Right cardiac atrium (tissue), 5 donors: ENCODE measurements at regions not wholly inside any gene's neighbourhood (a gene's known extent, or its start where the extent isn't known, plus 50 kb on each side); places are given as distances from the start of the nearest gene placed in this dataset.
"Not testable (repeated sequence)": the region's sequence is repeated elsewhere in the genome, so short reads cannot be mapped to it uniquely, and the experiment has no call there.

Source experiments
- ATAC-seq, 2 donors: fragments of 200-7000 bp; cut with Tn5 transposase; one replicate each; pipeline versions ENCODE4 v1.8.0 to v1.9.1; 2020; ENCODE audit warnings: moderate library complexity in 2 of 2, mild to moderate bottlenecking in 1 of 2
- DNase-seq, 3 donors: peaks; one replicate each; pipeline ENCODE4 v3.0.0-alpha.2; 2020
- H3K27ac ChIP-seq: one replicate; pipeline ENCODE4 v1.5.1; 2013; ENCODE audit warnings: mild to moderate bottlenecking, low read length, control low read depth, moderate library complexity
- H3K27me3 ChIP-seq: one replicate; pipeline ENCODE4 v1.6.1; 2013; ENCODE audit not compliant: control insufficient read depth, insufficient read depth
- H3K4me1 ChIP-seq: one replicate; pipeline ENCODE4 v1.6.1; 2013; ENCODE audit warnings: low read length; ENCODE audit not compliant: control insufficient read depth, insufficient read depth
- H3K4me3 ChIP-seq: one replicate; pipeline ENCODE4 v1.5.1; 2013; ENCODE audit warnings: low read length, control low read depth
- H3K9me3 ChIP-seq: one replicate; pipeline ENCODE4 v1.6.1; 2013; ENCODE audit warnings: low read length; ENCODE audit not compliant: control insufficient read depth
- WGBS: extraction: QIAGEN DNeasy Blood & Tissue Kit; methylation state at CpG from one replicate; pipeline ENCODE4 v1.1.7; 2013; 5-methylcytosine and 5-hydroxymethylcytosine counted together
- intact Hi-C, 4 donors: fragments of 100-400 bp; cut with DNase I; formaldehyde crosslinking; loops; one replicate each; pipeline versions ENCODE4 v1.11.0 to v1.14.0; 2022 to 2023
- donor health status: healthy with polysubstance abuse.
- donor health status: DM: no; HTN: yes; CAD: no.
- donor health status: DM: no; HTN: no; CAD: no.
- donor health status: DM: no; HTN: yes; CAD: no; lungs with severe emphysema.
- donor health status: DM: yes; HTN: yes; CAD: no.

GRCh38 chr13:67557118-67557517 lies 327.0 kb upstream of the PCDH9 start:
- no peaks in the 10 kb centered on the region for H3K4me1 ChIP-seq
- WGBS: 41% methylated on average over 1 of the region's 1 CpG
- no peak for DNase-seq
- H3K27ac ChIP-seq: no peak overlapping the region
- H3K9me3 ChIP-seq: no peaks in the 10 kb centered on the region
- H3K27me3 ChIP-seq: no peaks in the 10 kb centered on the region
- no peak for ATAC-seq
- H3K4me3 ChIP-seq: no peak overlapping the region
- intact Hi-C loops: no loop called here

GRCh38 chr13:67554746-67555452 lies 324.8 kb upstream of the PCDH9 start:
- 73% methylated on average over 6 of the region's 6 CpGs for WGBS
- intact Hi-C loops: no loop called here

GRCh38 chr13:67554286-67554685 lies 324.1 kb upstream of the PCDH9 start:
- DNase-seq (no peak), ATAC-seq (no peak)
- H3K9me3 ChIP-seq: no peaks in the 10 kb centered on the region
- H3K27ac ChIP-seq: no peak overlapping the region
- no peaks in the 10 kb centered on the region for H3K4me1 ChIP-seq
- intact Hi-C loops: no loop called here
- H3K4me3 ChIP-seq: no peak overlapping the region
- no peaks in the 10 kb centered on the region for H3K27me3 ChIP-seq

More at GRCh38 chr13:67554746-67555452, 324.8 kb upstream of the PCDH9 start:
- H3K4me1 ChIP-seq: no peaks in the 10 kb centered on the region
- no peak overlapping the region for H3K27ac ChIP-seq
- DNase-seq (no peak), ATAC-seq (no peak)
- no peaks in the 10 kb centered on the region for H3K9me3 ChIP-seq
- H3K27me3 ChIP-seq: no peaks in the 10 kb centered on the region
- H3K4me3 ChIP-seq: no peak overlapping the region

GRCh38 chr13:67549331-67549730 lies 319.2 kb upstream of the PCDH9 start:
- intact Hi-C loops: no loop called here
- ATAC-seq: no peak
- H3K27me3 ChIP-seq: no peaks in the 10 kb centered on the region

GRCh38 chr13:67538906-67539305 lies 308.8 kb upstream of the PCDH9 start:
- ATAC-seq (no peak), DNase-seq (no peak)
- H3K27ac ChIP-seq: no peak overlapping the region
- H3K4me1 ChIP-seq: no peaks in the 10 kb centered on the region
- H3K27me3 ChIP-seq: no peaks in the 10 kb centered on the region
- H3K4me3 ChIP-seq: no peak overlapping the region
- intact Hi-C loops: no loop called here
- H3K9me3 ChIP-seq: no peaks in the 10 kb centered on the region
- WGBS: 72% methylated on average over 1 of the region's 1 CpG

More at GRCh38 chr13:67549331-67549730, 319.2 kb upstream of the PCDH9 start:
- no peak overlapping the region for H3K4me3 ChIP-seq
- H3K9me3 ChIP-seq: no peaks in the 10 kb centered on the region
- no peak for DNase-seq
- H3K4me1 ChIP-seq: no peaks in the 10 kb centered on the region
- WGBS: 94% methylated on average over 4 of the region's 4 CpGs
- H3K27ac ChIP-seq: no peak overlapping the region

- DNase-seq: no peak
- no peaks in the 10 kb centered on the region for H3K27me3 ChIP-seq
- no peaks in the 10 kb centered on the region for H3K9me3 ChIP-seq
- intact Hi-C loops: no loop called here
- WGBS: 53% methylated on average over 2 of the region's 2 CpGs
- H3K4me1 ChIP-seq: no peaks in the 10 kb centered on the region
- H3K27ac ChIP-seq: no peak overlapping the region
- no peak for ATAC-seq
- no peak overlapping the region for H3K4me3 ChIP-seq
Observed at GRCh38 chr13:67520886-67521285, 290.8 kb upstream of the PCDH9 start.

- 48% methylated on average over 1 of the region's 1 CpG for WGBS
- no peaks in the 10 kb centered on the region for H3K4me1 ChIP-seq
- no peak overlapping the region for H3K27ac ChIP-seq
- no peak for ATAC-seq
- DNase-seq: no peak
- intact Hi-C loops: no loop called here
- H3K27me3 ChIP-seq: no peaks in the 10 kb centered on the region
- H3K9me3 ChIP-seq: no peaks in the 10 kb centered on the region
- no peak overlapping the region for H3K4me3 ChIP-seq
Observed at GRCh38 chr13:67519356-67519755, 289.2 kb upstream of the PCDH9 start.

- no peak overlapping the region for H3K27ac ChIP-seq
- WGBS: 52% methylated on average over 1 of the region's 1 CpG
- H3K4me3 ChIP-seq: no peak overlapping the region
- no peaks in the 10 kb centered on the region for H3K4me1 ChIP-seq
- DNase-seq (no peak), ATAC-seq (no peak)
- H3K27me3 ChIP-seq: no peaks in the 10 kb centered on the region
- no peaks in the 10 kb centered on the region for H3K9me3 ChIP-seq
- intact Hi-C loops: no loop called here
Observed at GRCh38 chr13:67518785-67519184, 288.6 kb upstream of the PCDH9 start.

GRCh38 chr13:67515895-67516294 lies 285.8 kb upstream of the PCDH9 start:
- Histone ChIP-seq H3K27ac (no peak overlapping the region), H3K27me3 (no peaks in the 10 kb centered on the region), H3K4me1 (no peaks in the 10 kb centered on the region), H3K4me3 (no peak overlapping the region), H3K9me3 (no peaks in the 10 kb centered on the region)
- intact Hi-C loops: no loop called here
- DNase-seq (no peak), ATAC-seq (no peak)
- 87% methylated on average over 1 of the region's 1 CpG for WGBS

GRCh38 chr13:67509018-67509417 lies 278.9 kb upstream of the PCDH9 start:
- 83% methylated on average over 5 of the region's 5 CpGs for WGBS
- no peak for ATAC-seq
- Histone ChIP-seq H3K9me3 (no peaks in the 10 kb centered on the region), H3K4me1 (no peaks in the 10 kb centered on the region), H3K27ac (no peak overlapping the region), H3K4me3 (no peak overlapping the region), H3K27me3 (no peaks in the 10 kb centered on the region)
- DNase-seq: no peak
- intact Hi-C loops: no loop called here

GRCh38 chr13:67508275-67508674 lies 278.1 kb upstream of the PCDH9 start:
- DNase-seq, H3K4me3 ChIP-seq, H3K9me3 ChIP-seq, H3K27me3 ChIP-seq, intact Hi-C loops, H3K27ac ChIP-seq, ATAC-seq, H3K4me1 ChIP-seq: not testable (repeated sequence)
- 70% methylated on average over 1 of the region's 1 CpG for WGBS

GRCh38 chr13:67506407-67506806 lies 276.3 kb upstream of the PCDH9 start:
- H3K27ac ChIP-seq: no peak overlapping the region
- intact Hi-C loops: no loop called here
- ATAC-seq (no peak), DNase-seq (no peak)
- no peaks in the 10 kb centered on the region for H3K4me1 ChIP-seq
- H3K9me3 ChIP-seq: no peaks in the 10 kb centered on the region
- no peak overlapping the region for H3K4me3 ChIP-seq
- no peaks in the 10 kb centered on the region for H3K27me3 ChIP-seq
